NOMO-1 treated with dmso at 0.1 percent for 144 hours (cell line): ENCODE measurements at regions not wholly inside any gene's neighbourhood (a gene's known extent, or its start where the extent isn't known, plus 50 kb on each side); places are given as distances from the start of the nearest gene placed in this dataset.

Experiments
- DNase-seq: peaks from one replicate; lab custom pipeline; 2025; ENCODE audit not compliant: unreplicated experiment; lab: John Stamatoyannopoulos, UW

DNA sequence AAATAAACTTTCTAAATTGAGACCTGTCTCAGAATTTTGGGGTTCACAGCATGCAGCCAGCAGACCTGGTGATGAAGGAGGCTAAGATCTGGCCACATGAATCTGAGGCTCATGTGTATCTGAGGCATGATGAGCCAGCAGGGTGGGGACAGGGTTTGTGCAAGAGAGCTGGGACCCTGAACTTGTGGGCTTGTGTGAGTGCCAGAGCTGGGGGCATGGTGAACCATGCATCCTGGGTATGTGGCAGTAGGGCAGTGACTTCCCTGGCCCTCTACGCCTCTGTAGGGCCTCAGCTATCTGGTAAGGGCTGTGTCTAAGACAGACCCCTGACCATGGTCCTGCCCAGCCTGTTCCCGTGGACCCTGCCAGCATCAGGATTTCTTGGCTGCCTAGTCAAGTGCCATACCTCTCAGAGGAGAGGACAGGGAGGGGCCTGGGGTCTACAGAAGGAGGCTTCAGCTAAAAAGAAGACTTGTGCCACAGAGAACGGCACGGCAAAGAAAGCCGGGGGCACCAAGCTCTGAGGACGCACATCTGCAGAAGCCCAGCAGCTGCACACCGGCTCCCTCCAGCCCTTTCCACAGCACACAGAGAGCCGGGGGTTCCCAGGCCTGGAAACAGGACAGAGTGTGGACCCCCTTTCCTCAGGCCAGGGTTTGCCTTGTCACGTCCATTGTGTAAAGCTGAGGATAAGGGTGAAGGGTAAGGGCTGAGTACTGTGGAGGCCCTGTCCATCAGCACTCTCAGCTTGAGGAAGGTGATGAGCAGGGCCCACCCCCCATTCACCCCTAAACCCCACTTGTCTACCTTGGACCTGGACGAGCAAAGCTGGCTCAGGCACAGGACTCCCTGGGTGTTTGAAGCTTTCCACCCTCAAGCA lies 130.1 kb downstream of the MRPL36 start:
- DNase-seq: no peak

GRCh38 chr5:1668141-1668721 lies 131.4 kb downstream of the MRPL36 start:
- no peak for DNase-seq

GRCh38 chr5:1667648-1668140 lies 131.9 kb downstream of the MRPL36 start:
- no peak for DNase-seq

- no peak for DNase-seq
Observed at GRCh38 chr5:1666812-1667588, 132.6 kb downstream of the MRPL36 start.

DNA sequence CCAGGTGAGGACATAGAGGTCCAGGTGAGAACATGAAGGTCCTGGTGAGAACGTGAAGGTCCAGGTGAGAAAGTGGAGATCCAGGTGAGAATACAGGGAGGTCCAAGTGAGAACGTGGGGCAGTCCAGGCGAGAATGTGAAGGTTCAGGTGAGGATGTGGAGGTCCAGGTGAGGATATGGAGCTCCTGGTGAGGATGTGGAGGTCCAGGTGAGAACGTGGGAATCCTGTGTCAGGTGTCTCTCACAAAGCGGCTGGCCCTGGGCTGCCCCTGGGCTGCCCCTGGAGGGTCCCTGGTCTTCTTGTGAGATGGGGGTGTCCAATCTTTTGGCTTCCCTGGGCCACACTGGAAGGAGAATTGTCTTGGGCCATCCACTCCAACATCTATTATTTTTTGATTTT lies 133.4 kb downstream of the MRPL36 start:
- no peak for DNase-seq

DNA sequence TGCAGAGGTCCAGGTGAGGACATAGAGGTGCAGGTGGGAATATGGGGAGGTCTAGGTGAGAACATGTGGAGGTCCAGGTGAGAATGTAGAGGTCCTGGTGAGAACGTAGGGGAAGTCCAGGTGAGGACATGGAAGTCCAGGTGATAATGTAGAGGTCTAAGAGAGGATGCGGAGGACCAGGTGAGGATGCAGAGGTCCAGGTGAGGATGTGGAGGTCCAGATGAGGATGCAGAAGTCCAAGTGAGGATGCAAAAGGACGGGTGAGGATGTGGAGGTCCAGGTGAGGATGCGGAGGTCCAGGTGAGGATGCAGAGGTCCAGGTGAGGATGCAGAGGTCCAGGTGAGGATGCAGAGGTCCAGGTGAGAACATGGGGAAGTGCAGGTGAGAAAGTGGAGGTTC lies 133.8 kb downstream of the MRPL36 start:
- DNase-seq: no peak

- no peak for DNase-seq
Observed at GRCh38 chr5:1665231-1665630, 134.4 kb downstream of the MRPL36 start.

- DNase-seq: no peak
Observed at GRCh38 chr5:1663186-1663585, 136.5 kb downstream of the MRPL36 start.

GRCh38 chr5:1662559-1663085 lies 137.0 kb downstream of the MRPL36 start:
- DNase-seq: no peak

GRCh38 chr5:1661831-1662558 lies 137.6 kb downstream of the MRPL36 start:
- no peak for DNase-seq

GRCh38 chr5:1661311-1661710 lies 137.6 kb upstream of the LPCAT1 start:
- no peak for DNase-seq

GRCh38 chr5:1660511-1660910 lies 136.8 kb upstream of the LPCAT1 start:
- no peak for DNase-seq

DNA sequence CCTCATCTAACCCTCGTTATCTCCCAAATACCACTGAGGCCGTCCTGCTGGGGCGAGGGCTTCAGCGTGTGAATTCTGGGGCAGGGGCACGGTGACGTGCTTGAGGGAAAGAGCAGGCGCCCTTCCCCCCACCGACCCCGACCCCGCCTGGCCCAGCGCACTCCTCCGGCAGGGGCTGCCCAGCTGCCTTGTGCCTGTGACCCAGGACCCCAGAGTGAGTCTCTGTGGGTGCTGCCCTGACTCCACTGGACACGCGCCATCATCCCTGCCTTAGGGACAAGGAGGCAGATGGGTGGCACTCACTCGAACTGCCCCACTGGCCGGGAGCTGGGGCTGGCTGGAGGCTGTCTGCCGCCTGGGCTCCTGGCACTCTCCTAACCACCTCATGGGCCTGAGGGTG lies 136.2 kb upstream of the LPCAT1 start:
- DNase-seq: no peak

- no peak for DNase-seq
Observed at GRCh38 chr5:1659100-1659981, 135.6 kb upstream of the LPCAT1 start.

- DNase-seq: no peak
Observed at GRCh38 chr5:1658665-1659064, 134.9 kb upstream of the LPCAT1 start.

GRCh38 chr5:1657161-1657741 lies 133.5 kb upstream of the LPCAT1 start:
- no peak for DNase-seq

DNA sequence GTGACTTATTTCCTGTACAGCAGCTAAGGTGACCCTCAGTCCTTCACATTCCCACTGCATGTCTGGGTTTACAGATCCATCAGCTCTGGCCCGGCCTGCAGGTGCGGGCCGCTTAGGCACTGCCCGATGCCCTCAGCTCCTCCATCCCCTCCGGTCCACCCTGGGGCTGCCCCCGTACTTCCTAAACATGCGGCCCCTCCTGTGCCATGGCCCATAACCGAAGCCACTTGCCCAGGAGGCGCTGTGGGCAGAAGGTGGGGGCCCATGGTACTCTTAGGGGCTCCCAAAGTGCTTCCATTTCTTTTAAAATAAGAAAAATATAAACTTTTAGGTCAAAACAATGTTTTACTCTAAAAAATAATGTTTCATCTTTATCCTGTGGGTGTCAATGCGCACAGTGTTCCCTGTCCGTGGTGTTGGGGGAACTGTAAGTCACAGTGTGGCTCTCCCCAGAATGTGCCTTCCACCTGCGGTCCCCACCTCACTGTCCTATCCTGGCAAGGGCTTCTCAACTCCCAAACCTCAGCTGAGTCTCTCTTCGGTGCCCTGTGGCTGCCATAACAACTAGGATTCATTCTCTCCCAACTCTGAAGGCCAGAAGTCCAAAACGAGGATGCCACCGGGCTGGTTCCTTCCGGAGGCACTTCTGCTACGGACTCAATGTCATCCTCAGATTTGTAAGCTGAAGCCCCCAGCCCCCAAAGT lies 132.7 kb upstream of the LPCAT1 start:
- DNase-seq: no peak

DNA sequence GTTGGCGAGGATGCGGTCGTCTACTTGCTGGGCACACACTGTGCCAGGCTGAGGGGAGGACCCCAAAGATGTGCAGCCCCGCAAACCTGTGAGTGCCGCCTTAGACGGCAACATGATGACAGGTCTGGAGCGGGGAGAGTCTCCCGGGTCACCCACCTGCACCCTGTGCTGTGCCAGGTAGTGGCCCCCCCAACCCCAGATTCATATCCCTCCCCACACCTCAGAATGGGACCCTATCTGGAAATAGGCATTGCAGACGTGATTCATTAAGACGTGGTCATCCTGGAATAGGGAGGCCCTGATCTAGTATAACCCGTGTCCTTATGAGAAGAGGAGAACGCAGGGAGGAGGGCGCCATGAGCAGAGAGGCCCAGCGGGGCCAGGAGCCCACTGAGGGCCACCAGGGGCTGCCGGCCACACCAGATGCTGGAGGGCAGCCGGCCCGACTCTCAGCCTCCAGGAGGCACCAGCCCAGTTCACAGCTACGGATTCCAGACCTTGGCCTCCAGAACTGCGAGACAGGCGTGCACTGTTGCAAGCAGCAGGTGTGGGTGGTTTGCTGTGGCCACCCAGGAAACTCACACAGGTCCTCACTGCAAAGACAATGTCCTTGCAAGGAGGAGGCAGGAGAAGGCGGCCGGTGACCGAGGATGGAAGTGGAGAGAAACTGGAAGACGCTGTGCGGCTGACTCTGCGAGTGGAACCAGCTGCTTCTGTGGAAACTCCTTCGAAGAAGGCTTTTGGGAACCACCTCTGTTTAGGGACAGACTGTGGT lies 131.9 kb upstream of the LPCAT1 start:
- DNase-seq: no peak
